Retina (tissue), 1 donor: ENCODE measurements at regions not wholly inside any gene's neighbourhood (a gene's known extent, or its start where the extent isn't known, plus 50 kb on each side); places are given as distances from the start of the nearest gene placed in this dataset.
"Not testable (repeated sequence)": the region's sequence is repeated elsewhere in the genome, so short reads cannot be mapped to it uniquely, and the experiment has no call there.

ENCODE experiments used
- DNase-seq: peaks from one replicate; pipeline ENCODE4 v3.0.0-alpha.2; 2016

- DNase-seq = no peak
Measured at GRCh38 chr2:182646763-182647498, 69.1 kb upstream of the DNAJC10 start.

- no peak for DNase-seq
Measured at GRCh38 chr2:182647499-182647787, 68.6 kb upstream of the DNAJC10 start.

GRCh38 chr2:182649316-182649715, 66.7 kb upstream of the DNAJC10 start:
- peak; percentile 18 for DNase-seq

- DNase-seq = peak; percentile 49
Measured at GRCh38 chr2:182650704-182651103, 65.4 kb upstream of the DNAJC10 start.

- no peak for DNase-seq
Measured at GRCh38 chr2:182652326-182652725, 63.7 kb upstream of the DNAJC10 start.

- DNase-seq = no peak
Measured at GRCh38 chr2:182655750-182656149, 60.3 kb upstream of the DNAJC10 start.

GRCh38 chr2:182664212-182664611, 51.8 kb upstream of the DNAJC10 start:
- DNase-seq = no peak

GRCh38 chr2:182665500-182665899, 50.6 kb upstream of the DNAJC10 start:
- not testable (repeated sequence) for DNase-seq
